ENCODE measurements at regions not wholly inside any gene's neighbourhood (a gene's known extent, or its start where the extent isn't known, plus 50 kb on each side); places are given as distances from the start of the nearest gene placed in this dataset.

DNA sequence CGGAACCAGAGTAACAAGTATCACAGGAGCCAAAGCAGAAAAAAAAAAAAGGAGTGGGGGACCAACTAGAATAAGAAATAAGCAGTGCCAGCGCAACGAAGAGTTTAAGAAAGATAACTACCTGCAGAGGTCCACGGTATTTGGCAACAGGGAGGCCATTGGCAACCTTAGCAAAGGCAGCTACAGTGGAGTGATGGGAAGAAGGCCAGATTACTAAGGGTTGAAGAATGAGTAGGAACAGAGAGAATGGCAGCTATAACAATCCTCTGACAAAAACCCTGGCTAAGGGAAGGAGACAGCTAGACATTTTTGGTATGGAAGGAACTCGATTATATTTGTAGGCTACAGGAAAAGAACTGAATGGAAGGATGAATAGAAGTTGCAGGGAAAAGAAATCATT is 93.4 kb upstream of the DMAC1 start:
- Mint-ChIP-seq H3K27ac (no peak overlapping the region), H3K4me3 (ENCODE audit: low read depth) (no peak overlapping the region), H3K9me3 (ENCODE audit: low read depth) (peaks cover 17% of the 10 kb centered on the region), H3K27me3 (no peaks in the 10 kb centered on the region), H3K4me1 (ENCODE audit: low read depth) (peaks cover 2% of the 10 kb centered on the region), H3K36me3 (ENCODE audit: insufficient read depth) (peaks cover 7% of the 10 kb centered on the region)
- TF ChIP-seq, protein P1, sequence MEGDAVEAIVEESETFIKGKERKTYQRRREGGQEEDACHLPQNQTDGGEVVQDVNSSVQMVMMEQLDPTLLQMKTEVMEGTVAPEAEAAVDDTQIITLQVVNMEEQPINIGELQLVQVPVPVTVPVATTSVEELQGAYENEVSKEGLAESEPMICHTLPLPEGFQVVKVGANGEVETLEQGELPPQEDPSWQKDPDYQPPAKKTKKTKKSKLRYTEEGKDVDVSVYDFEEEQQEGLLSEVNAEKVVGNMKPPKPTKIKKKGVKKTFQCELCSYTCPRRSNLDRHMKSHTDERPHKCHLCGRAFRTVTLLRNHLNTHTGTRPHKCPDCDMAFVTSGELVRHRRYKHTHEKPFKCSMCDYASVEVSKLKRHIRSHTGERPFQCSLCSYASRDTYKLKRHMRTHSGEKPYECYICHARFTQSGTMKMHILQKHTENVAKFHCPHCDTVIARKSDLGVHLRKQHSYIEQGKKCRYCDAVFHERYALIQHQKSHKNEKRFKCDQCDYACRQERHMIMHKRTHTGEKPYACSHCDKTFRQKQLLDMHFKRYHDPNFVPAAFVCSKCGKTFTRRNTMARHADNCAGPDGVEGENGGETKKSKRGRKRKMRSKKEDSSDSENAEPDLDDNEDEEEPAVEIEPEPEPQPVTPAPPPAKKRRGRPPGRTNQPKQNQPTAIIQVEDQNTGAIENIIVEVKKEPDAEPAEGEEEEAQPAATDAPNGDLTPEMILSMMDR (IDR thresholded peaks at IDR 0.05; ENCODE audit: unreplicated experiment) = no peak
- no peak for DNase-seq (ENCODE audit: low spot score, unreplicated experiment)

DNA sequence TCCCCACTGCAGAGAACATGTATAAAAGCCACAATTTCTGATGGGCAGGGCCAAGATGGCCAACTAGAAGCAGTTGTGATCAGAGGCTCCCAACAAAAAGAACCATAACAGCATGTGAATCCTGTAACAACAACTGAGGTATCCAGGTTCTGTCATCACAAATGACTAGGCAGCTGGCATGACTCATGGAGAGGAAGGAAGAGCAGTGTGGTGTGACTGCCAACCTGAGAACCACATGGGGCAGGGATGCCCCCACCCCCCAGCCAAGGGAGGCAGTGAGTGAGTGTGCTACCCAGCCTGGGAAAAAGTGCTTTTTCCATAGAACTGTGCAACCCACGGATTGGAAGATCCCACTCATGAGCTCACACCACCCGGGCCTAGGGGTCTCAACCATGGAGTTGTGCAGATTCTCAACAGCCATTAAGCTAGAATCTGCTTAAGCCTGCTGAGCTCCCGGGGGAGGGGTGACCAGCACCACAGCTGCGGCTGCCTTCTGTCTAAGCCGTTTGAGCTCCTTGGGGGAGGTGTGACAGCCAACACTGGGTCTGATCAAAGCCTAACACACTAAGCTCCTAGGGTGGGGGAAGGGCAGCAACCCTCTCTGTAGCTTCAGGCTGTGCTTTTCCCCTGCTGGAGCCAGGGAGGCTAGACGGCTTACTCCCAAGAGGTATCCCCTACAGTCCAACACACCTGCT is 80.1 kb upstream of the DMAC1 start:
- no peaks in the 10 kb centered on the region for H3K4me1 Mint-ChIP-seq (ENCODE audit: low read depth)
- TF ChIP-seq, protein P1 (IDR thresholded peaks at IDR 0.05; ENCODE audit: unreplicated experiment) = no peak
- H3K27ac Mint-ChIP-seq = no peak overlapping the region
- H3K9me3 Mint-ChIP-seq (ENCODE audit: low read depth) = peaks cover 29% of the 10 kb centered on the region
- H3K36me3 Mint-ChIP-seq (ENCODE audit: insufficient read depth) = peaks cover 2% of the 10 kb centered on the region
- no peaks in the 10 kb centered on the region for H3K27me3 Mint-ChIP-seq
- DNase-seq (ENCODE audit: low spot score, unreplicated experiment) = no peak
- H3K4me3 Mint-ChIP-seq (ENCODE audit: low read depth) = no peak overlapping the region

DNA sequence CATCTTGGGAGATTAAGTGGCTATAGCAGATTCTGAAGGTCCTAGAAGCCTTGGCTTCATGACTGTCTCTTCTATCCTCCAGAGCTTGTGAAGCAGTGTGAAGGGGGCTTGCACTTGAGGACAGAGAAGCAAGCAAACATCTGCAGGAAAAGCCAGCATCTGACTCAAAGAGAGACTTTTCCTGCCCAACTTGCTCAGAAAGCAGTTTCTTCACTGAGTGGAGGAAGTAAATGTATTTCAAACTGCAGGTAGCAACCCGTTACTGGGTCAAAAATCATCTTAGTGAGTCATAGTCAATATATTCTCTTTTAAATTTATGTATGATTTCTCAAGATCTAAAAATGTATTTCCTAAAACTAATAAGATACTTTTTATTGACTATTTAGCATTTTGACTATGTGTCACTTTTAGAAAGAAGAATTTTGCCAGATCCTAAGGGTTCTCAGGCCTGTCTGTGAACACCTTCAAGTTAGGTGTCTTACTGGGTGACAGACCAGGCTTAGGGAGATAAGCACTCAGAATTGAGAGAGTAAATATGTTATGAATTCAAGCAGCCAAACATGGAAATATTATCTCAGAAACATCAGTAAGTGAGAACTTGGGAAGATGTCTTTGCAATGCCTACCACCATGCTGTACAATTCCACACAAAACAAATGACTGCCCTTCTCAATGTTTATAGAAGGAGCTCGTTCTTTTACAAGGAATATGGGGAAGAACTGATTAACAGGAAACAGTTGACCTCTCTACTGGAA is 72.6 kb upstream of the DMAC1 start:
- no peak for DNase-seq (ENCODE audit: low spot score, unreplicated experiment)
- peaks cover 8% of the 10 kb centered on the region for H3K9me3 Mint-ChIP-seq (ENCODE audit: low read depth)
- H3K27me3 Mint-ChIP-seq = no peaks in the 10 kb centered on the region
- H3K27ac Mint-ChIP-seq = no peak overlapping the region
- TF ChIP-seq, protein P1 (IDR thresholded peaks at IDR 0.05; ENCODE audit: unreplicated experiment) = no peak
- no peaks in the 10 kb centered on the region for H3K4me1 Mint-ChIP-seq (ENCODE audit: low read depth)
- H3K36me3 Mint-ChIP-seq (ENCODE audit: insufficient read depth) = no peaks in the 10 kb centered on the region
- H3K4me3 Mint-ChIP-seq (ENCODE audit: low read depth) = no peak overlapping the region

DNA sequence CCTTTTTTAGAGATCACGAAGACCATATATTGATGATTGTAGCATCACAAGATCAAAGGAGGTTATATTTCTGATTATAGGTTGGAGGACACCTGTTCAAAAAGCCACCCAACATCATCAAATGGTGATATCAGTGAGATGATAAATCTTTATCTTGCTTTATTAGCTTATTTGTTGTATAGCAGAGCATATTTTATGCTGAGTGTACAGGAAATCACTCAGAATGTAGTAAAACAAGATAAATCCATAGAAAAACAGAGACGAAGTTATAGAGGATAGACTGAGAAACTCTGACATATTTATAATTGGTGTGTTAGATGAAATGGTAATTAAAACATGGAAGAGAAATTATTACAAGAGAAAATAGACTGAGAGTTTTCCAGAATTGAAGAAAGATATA is 69.8 kb upstream of the DMAC1 start:
- no peak for DNase-seq (ENCODE audit: low spot score, unreplicated experiment)
- TF ChIP-seq, protein P1 (IDR thresholded peaks at IDR 0.05; ENCODE audit: unreplicated experiment) = no peak
- Mint-ChIP-seq H3K9me3 (ENCODE audit: low read depth) (peaks cover 4% of the 10 kb centered on the region), H3K4me3 (ENCODE audit: low read depth) (no peak overlapping the region), H3K36me3 (ENCODE audit: insufficient read depth) (no peaks in the 10 kb centered on the region), H3K27me3 (no peaks in the 10 kb centered on the region), H3K27ac (no peak overlapping the region), H3K4me1 (ENCODE audit: low read depth) (no peaks in the 10 kb centered on the region)

DNA sequence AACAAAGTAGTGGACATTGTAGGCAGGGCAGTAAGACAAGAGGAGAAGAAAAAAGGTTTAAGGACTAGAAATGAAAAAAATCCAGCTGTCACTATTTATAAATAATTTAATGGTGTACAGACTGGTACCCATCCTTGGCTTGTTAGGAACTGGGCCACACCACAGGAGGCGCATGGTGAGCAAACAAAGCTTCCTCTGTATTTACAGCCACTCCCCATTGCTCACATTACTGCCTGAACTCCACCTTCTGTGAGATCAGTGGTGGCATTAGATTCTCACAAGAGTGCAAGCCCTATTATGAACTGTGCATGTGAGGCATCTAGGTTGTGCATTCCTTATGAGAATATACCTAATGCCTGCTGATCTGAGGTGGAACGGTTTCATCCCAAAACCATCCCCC is 62.6 kb upstream of the DMAC1 start:
- no peak overlapping the region for H3K27ac Mint-ChIP-seq
- H3K4me3 Mint-ChIP-seq (ENCODE audit: low read depth) = no peak overlapping the region
- H3K27me3 Mint-ChIP-seq = peaks cover 2% of the 10 kb centered on the region
- TF ChIP-seq, protein P1 (IDR thresholded peaks at IDR 0.05; ENCODE audit: unreplicated experiment) = no peak
- H3K4me1 Mint-ChIP-seq (ENCODE audit: low read depth) = peaks cover 13% of the 10 kb centered on the region
- peaks cover 4% of the 10 kb centered on the region for H3K9me3 Mint-ChIP-seq (ENCODE audit: low read depth)
- no peak for DNase-seq (ENCODE audit: low spot score, unreplicated experiment)
- H3K36me3 Mint-ChIP-seq (ENCODE audit: insufficient read depth) = no peaks in the 10 kb centered on the region

Data from progenitor cell of endocrine pancreas (in vitro differentiated cells).